Thyroid gland (tissue), 4 donors: ENCODE measurements at regions not wholly inside any gene's neighbourhood (a gene's known extent, or its start where the extent isn't known, plus 50 kb on each side); places are given as distances from the start of the nearest gene placed in this dataset.

Source experiments
- DNase-seq, 2 donors: peaks; one replicate each; pipeline ENCODE4 v3.0.0-alpha.2; 2019
- H3K27ac ChIP-seq, 3 donors: fragments of 200-600 bp; sonication (generic); 1 replicate in 2 of 3; 2 replicates in 1 of 3; pipeline ENCODE4 v1.5.1; 2016 to 2019; ENCODE audit warnings: mild to moderate bottlenecking in 1 of 3, moderate library complexity in 1 of 3
- H3K27me3 ChIP-seq: fragments of 200-600 bp; sonication (generic); one replicate; pipeline ENCODE4 v1.5.1; 2019
- H3K36me3 ChIP-seq, 2 donors: fragments of 200-600 bp; sonication (generic); one replicate each; pipeline ENCODE4 v1.5.1; 2016 to 2019
- H3K4me1 ChIP-seq, 2 donors: fragments of 200-600 bp; sonication (generic); one replicate each; pipeline ENCODE4 v1.5.1; 2017 to 2019
- H3K4me3 ChIP-seq, 3 donors: fragments of 200-600 bp; sonication (generic); replicated peaks in 1 of 3; 1 replicate in 2 of 3; 2 replicates in 1 of 3; pipeline ENCODE4 v1.5.1; 2016; ENCODE audit warnings: mild to moderate bottlenecking in 1 of 3
- H3K9me3 ChIP-seq: fragments of 200-600 bp; sonication (generic); one replicate; pipeline ENCODE4 v1.5.1; 2017
- CTCF ChIP-seq, 6 experiments: fragments of 200-600 bp in 3 of 6; fragments of 450-650 bp in 3 of 6; sonication (generic) in 3 of 6; IDR thresholded peaks; one replicate each; pipeline ENCODE4 v1.5.1; 2016 to 2019; ENCODE audit warnings: antibody characterized with exemption in 6 of 6, mild to moderate bottlenecking in 2 of 6, inconsistent platforms in 1 of 6, moderate library complexity in 1 of 6
- POLR2A ChIP-seq, 2 donors: fragments of 450-650 bp; IDR thresholded peaks; one replicate each; pipeline ENCODE4 v1.6.1; 2017; ENCODE audit warnings: antibody characterized with exemption in 2 of 2, mild to moderate bottlenecking in 2 of 2, moderate library complexity in 1 of 2
- WGBS, 2 donors: methylation state at CpG; one replicate each; pipeline ENCODE4 v1.1.5; 2017; 5-methylcytosine and 5-hydroxymethylcytosine counted together
- intact Hi-C: fragments of 100-400 bp; cut with DNase I; formaldehyde crosslinking; loops from one replicate; pipeline ENCODE4 v1.15.1; 2023

GRCh38 chr11:70025308-70025707 lies 52.8 kb upstream of the ANO1 start:
- intact Hi-C loops = no loop called here
- H3K27me3 ChIP-seq = no peaks in the 10 kb centered on the region
- DNase-seq = no peak
- H3K27ac ChIP-seq = no peak overlapping the region
- H3K4me3 ChIP-seq = no peak overlapping the region
- 94 to 96% methylated on average over 3 of the region's 3 CpGs for WGBS, 2 donors
- no peak for TF ChIP-seq POLR2A (IDR thresholded peaks at IDR 0.05)
- TF ChIP-seq CTCF (IDR thresholded peaks at IDR 0.05) = no peak
- H3K4me1 ChIP-seq = peaks cover 0 to 11% of the 10 kb centered on the region in 2 donors
- no peaks in the 10 kb centered on the region for H3K9me3 ChIP-seq
- no peaks in the 10 kb centered on the region for H3K36me3 ChIP-seq

GRCh38 chr11:70026012-70026411 lies 52.1 kb upstream of the ANO1 start:
- 51 to 93% methylated on average over 3 of the region's 3 CpGs for WGBS, 2 donors
- Histone ChIP-seq H3K27me3 (no peaks in the 10 kb centered on the region), H3K4me3 (no peak overlapping the region), H3K9me3 (no peaks in the 10 kb centered on the region), H3K4me1 (peaks cover 0 to 6% of the 10 kb centered on the region in 2 donors), H3K27ac (no peak overlapping the region), H3K36me3 (no peaks in the 10 kb centered on the region)
- TF ChIP-seq POLR2A (IDR thresholded peaks at IDR 0.05) (no peak), CTCF (IDR thresholded peaks at IDR 0.05) (no peak)
- DNase-seq = no peak
- intact Hi-C loops = no loop called here

- no peaks in the 10 kb centered on the region for H3K36me3 ChIP-seq
- no peak for DNase-seq
- intact Hi-C loops = no loop called here
- H3K27me3 ChIP-seq = no peaks in the 10 kb centered on the region
- no peak overlapping the region for H3K27ac ChIP-seq
- TF ChIP-seq POLR2A (IDR thresholded peaks at IDR 0.05) = no peak
- no peak for TF ChIP-seq CTCF (IDR thresholded peaks at IDR 0.05)
- no peaks in the 10 kb centered on the region for H3K9me3 ChIP-seq
- no peak overlapping the region for H3K4me3 ChIP-seq
- 89 to 96% methylated on average over 5 of the region's 5 CpGs for WGBS, 2 donors
- H3K4me1 ChIP-seq = peaks cover 0 to 6% of the 10 kb centered on the region in 2 donors
Observed at GRCh38 chr11:70026726-70027125, 51.4 kb upstream of the ANO1 start.

GRCh38 chr11:70027451-70027850 lies 50.7 kb upstream of the ANO1 start:
- no peaks in the 10 kb centered on the region for H3K9me3 ChIP-seq
- DNase-seq = no peak
- H3K36me3 ChIP-seq = no peaks in the 10 kb centered on the region
- no peak overlapping the region for H3K4me3 ChIP-seq
- intact Hi-C loops = no loop called here
- TF ChIP-seq CTCF (IDR thresholded peaks at IDR 0.05) (no peak), POLR2A (IDR thresholded peaks at IDR 0.05) (no peak)
- H3K4me1 ChIP-seq = peaks cover 0 to 6% of the 10 kb centered on the region in 2 donors
- 85 to 95% methylated on average over 8 of the region's 8 CpGs for WGBS, 2 donors
- no peaks in the 10 kb centered on the region for H3K27me3 ChIP-seq
- no peak overlapping the region for H3K27ac ChIP-seq

- H3K27ac ChIP-seq = no peak overlapping the region
- H3K4me1 ChIP-seq = peaks cover 0 to 6% of the 10 kb centered on the region in 2 donors
- H3K9me3 ChIP-seq = no peaks in the 10 kb centered on the region
- intact Hi-C loops = no loop called here
- TF ChIP-seq CTCF (IDR thresholded peaks at IDR 0.05) = no peak
- TF ChIP-seq POLR2A (IDR thresholded peaks at IDR 0.05) = no peak
- no peaks in the 10 kb centered on the region for H3K36me3 ChIP-seq
- no peaks in the 10 kb centered on the region for H3K27me3 ChIP-seq
- DNase-seq = no peak
- H3K4me3 ChIP-seq = no peak overlapping the region
- 85 to 98% methylated on average over 12 of the region's 12 CpGs for WGBS, 2 donors
Observed at GRCh38 chr11:70028147-70028855, 49.8 kb upstream of the ANO1 start.
